ENCODE measurements at regions not wholly inside any gene's neighbourhood (a gene's known extent, or its start where the extent isn't known, plus 50 kb on each side); places are given as distances from the start of the nearest gene placed in this dataset.

- no peak overlapping the region for H2BK12ac ChIP-seq (ENCODE audit: low read depth, low read length)
- H3K4me2 ChIP-seq (ENCODE audit: insufficient read depth in 1 of 2, low read depth in 2 of 2, low read length in 2 of 2) = no peak overlapping the region
- H2BK120ac ChIP-seq (replicated peaks; ENCODE audit: low read depth, low read length) = no peak overlapping the region
- H4K5ac ChIP-seq (ENCODE audit: insufficient read length, low read depth, low read length) = no peak overlapping the region
- H3K4me1 ChIP-seq (replicated peaks in 1 of 4; ENCODE audit: control insufficient read depth in 3 of 4, insufficient read depth in 4 of 4, low read length in 3 of 4) = peaks cover 0 to 15% (median 4%) of the 10 kb centered on the region in 4 experiments; a peak in 6 of 7 replicates
- H3K4ac ChIP-seq (replicated peaks; ENCODE audit: insufficient read length, low read depth, low read length) = no peak overlapping the region
- no peak overlapping the region for H2AFZ ChIP-seq (ENCODE audit: low read length)
- no peak overlapping the region for H2BK20ac ChIP-seq (ENCODE audit: low read length)
- no peak overlapping the region for H3K56ac ChIP-seq (replicated peaks; ENCODE audit: insufficient read length, low read depth, low read length)
- no peak overlapping the region for H3K18ac ChIP-seq (ENCODE audit: extremely low read depth, low read length)
- no peaks in the 10 kb centered on the region for H3K9me3 ChIP-seq (ENCODE audit: insufficient read depth in 2 of 2, low read depth in 1 of 2, low read length in 1 of 2)
- no peak overlapping the region; the same call in 1 of the 2 replicates for H4K8ac ChIP-seq (ENCODE audit: extremely low read depth, insufficient read depth, low read length)
- POLR2A ChIA-PET (ENCODE audit: partially characterized antibody) = no interaction called here
- no peaks in the 10 kb centered on the region for H3K23me2 ChIP-seq (ENCODE audit: low read depth, low read length)
- H2BK5ac ChIP-seq (ENCODE audit: low read depth, low read length) = no peak overlapping the region
- H3K23ac ChIP-seq (ENCODE audit: insufficient read length) = no peak overlapping the region
- no peaks in the 10 kb centered on the region for H4K20me1 ChIP-seq (replicated peaks in 1 of 2; ENCODE audit: control insufficient read depth in 1 of 2, insufficient read depth in 2 of 2, low read length in 2 of 2)
- H4K91ac ChIP-seq (replicated peaks; ENCODE audit: insufficient read length, low read length) = no peak overlapping the region
- H2AK5ac ChIP-seq (ENCODE audit: low read depth, low read length) = no peak overlapping the region
- H3K14ac ChIP-seq (ENCODE audit: insufficient read length) = no peak overlapping the region
- DNase-seq (ENCODE audit: low read depth in 1 of 2, low spot score in 2 of 2) (no peak), FAIRE-seq (no peak)
- H3K36me3 ChIP-seq (ENCODE audit: control insufficient read depth in 2 of 4, insufficient read depth in 4 of 4, low read length in 3 of 4) = no peaks in the 10 kb centered on the region
- 88% methylated on average over 10 of the region's 10 CpGs; no CpG with 5 or more reads in 1 of the 2 experiments for WGBS, 2 experiments (ENCODE audit: extremely low coverage in 1 of 2, insufficient coverage in 1 of 2, insufficient read length in 1 of 2, insufficient replicate concordance in 2 of 2, low coverage in 1 of 2, low lambda C conversion rate in 2 of 2, missing lambda C conversion rate in 1 of 2)
- CTCF ChIA-PET (ENCODE audit: partially characterized antibody) = interaction anchor here (1.0 to 1.8 kb wide), 2 partner anchors 96 to 156 kb away, joined by 4 to 5 read pairs; no protein-coding TSS in a partner anchor
- H3K4me3 ChIP-seq (ENCODE audit: extremely low read depth in 1 of 4, insufficient read depth in 2 of 4, low read depth in 3 of 4, low read length in 4 of 4) = no peak overlapping the region
- TF ChIP-seq RFX5 (IDR thresholded peaks at IDR 0.05; ENCODE audit: borderline replicate concordance, low read depth, low read length) (no peak), CREB1 (IDR thresholded peaks at IDR 0.05) (no peak), CEBPB (IDR thresholded peaks at IDR 0.05; ENCODE audit: low read depth, low read length) (no peak), NRF1 (IDR thresholded peaks at IDR 0.05; ENCODE audit: low read depth, low read length) (no peak)
- no peaks in the 10 kb centered on the region for H3K79me2 ChIP-seq (ENCODE audit: control insufficient read depth in 1 of 2, insufficient read depth in 2 of 2, low read length in 2 of 2)
- H3K27me3 ChIP-seq (replicated peaks in 1 of 4; ENCODE audit: control insufficient read depth in 3 of 4, extremely low read depth in 1 of 4, insufficient read depth in 3 of 4, low read length in 3 of 4) = no peaks in the 10 kb centered on the region
- H3K9ac ChIP-seq (replicated peaks in 1 of 4; ENCODE audit: extremely low read depth in 1 of 4, low read depth in 3 of 4, low read length in 3 of 4) = no peak overlapping the region
- H3K79me1 ChIP-seq (ENCODE audit: low read depth, low read length) = no peaks in the 10 kb centered on the region
- H2BK15ac ChIP-seq (ENCODE audit: low read length) = no peak overlapping the region
- H3K27ac ChIP-seq (ENCODE audit: low read depth, low read length) = no peak overlapping the region
Measured at GRCh38 chr20:41894255-41894963, 276.2 kb upstream of the CHD6 start.

All from H1 (cell line).